ENCODE measurements at regions not wholly inside any gene's neighbourhood (a gene's known extent, or its start where the extent isn't known, plus 50 kb on each side); places are given as distances from the start of the nearest gene placed in this dataset.

DNA sequence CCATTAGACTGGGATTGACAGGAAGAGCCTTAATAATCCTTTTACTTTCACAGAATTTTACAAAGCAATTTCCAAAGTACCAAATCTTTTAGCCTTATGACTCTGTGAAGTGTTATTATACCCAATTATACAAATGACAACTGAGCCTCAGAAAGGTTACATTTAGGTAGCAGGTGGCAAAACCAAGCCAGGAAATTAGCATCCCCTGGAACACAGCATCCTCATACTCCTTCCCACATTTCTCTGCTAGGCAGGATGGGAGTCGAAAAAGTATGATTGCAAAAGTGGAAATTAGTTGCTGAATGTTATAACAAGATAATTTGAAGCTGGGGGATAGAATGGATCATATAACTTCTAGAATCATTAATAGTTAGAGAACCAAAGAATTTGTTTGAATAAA lies 359.7 kb upstream of the PDGFD start:
- TF ChIP-seq EZH2 (IDR thresholded peaks at IDR 0.05; ENCODE audit: borderline replicate concordance, low read length) = no peak
- TF ChIP-seq, protein P1, sequence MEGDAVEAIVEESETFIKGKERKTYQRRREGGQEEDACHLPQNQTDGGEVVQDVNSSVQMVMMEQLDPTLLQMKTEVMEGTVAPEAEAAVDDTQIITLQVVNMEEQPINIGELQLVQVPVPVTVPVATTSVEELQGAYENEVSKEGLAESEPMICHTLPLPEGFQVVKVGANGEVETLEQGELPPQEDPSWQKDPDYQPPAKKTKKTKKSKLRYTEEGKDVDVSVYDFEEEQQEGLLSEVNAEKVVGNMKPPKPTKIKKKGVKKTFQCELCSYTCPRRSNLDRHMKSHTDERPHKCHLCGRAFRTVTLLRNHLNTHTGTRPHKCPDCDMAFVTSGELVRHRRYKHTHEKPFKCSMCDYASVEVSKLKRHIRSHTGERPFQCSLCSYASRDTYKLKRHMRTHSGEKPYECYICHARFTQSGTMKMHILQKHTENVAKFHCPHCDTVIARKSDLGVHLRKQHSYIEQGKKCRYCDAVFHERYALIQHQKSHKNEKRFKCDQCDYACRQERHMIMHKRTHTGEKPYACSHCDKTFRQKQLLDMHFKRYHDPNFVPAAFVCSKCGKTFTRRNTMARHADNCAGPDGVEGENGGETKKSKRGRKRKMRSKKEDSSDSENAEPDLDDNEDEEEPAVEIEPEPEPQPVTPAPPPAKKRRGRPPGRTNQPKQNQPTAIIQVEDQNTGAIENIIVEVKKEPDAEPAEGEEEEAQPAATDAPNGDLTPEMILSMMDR (conservative IDR thresholded peaks at IDR 0.05 in 1 of 2, IDR thresholded peaks at IDR 0.05 in 1 of 2; ENCODE audit: extremely low read depth in 1 of 2, insufficient read depth in 1 of 2, low read depth in 1 of 2, low read length in 2 of 2) = no peak
